Naive thymus-derived CD8-positive, alpha-beta T cell (primary cell): ENCODE measurements at regions not wholly inside any gene's neighbourhood (a gene's known extent, or its start where the extent isn't known, plus 50 kb on each side); places are given as distances from the start of the nearest gene placed in this dataset.
A peak's percentile ranks its signal among the peaks of the same experiment; 100 is the strongest.

Source experiments
- ATAC-seq, 2 donors: fragments of 150-1000 bp; cut with Tn5 transposase in 1 of 2; sonication (Bioruptor Pico), chemical (Tn5 transposase) in 1 of 2; 1 replicate in 1 of 2; 2 replicates in 1 of 2; pipeline ENCODE4 v1.10.0; 2021; ENCODE audit warnings: mild to moderate bottlenecking in 2 of 2, moderate library complexity in 2 of 2
- POLR2A ChIA-PET: fragments of 350-600 bp; sonication (Branson Sonifier 250); formaldehyde crosslinking; loops from one replicate; lab custom pipeline; 2021; ENCODE audit warnings: antibody characterized with exemption; lab: Charles Lee
- DNase-seq, 10 donors: peaks; one replicate each; pipeline versions ENCODE4 v3.0.0 to v3.0.0-alpha.2; 2020 to 2022
- H3K27ac Mint-ChIP-seq, 10 donors: one replicate each; pipeline ENCODE4 v1.8.0; 2020 to 2022; ENCODE audit warnings: mild to moderate bottlenecking in 10 of 10, mixed read lengths in 10 of 10, moderate library complexity in 4 of 10, inconsistent platforms in 1 of 10
- H3K27me3 Mint-ChIP-seq, 5 donors: one replicate each; pipeline ENCODE4 v1.8.0; 2021 to 2022; ENCODE audit warnings: mixed read lengths in 5 of 5
- H3K36me3 Mint-ChIP-seq, 3 donors: one replicate each; pipeline ENCODE4 v1.8.0; 2020 to 2022; ENCODE audit warnings: mixed read lengths in 3 of 3, mild to moderate bottlenecking in 2 of 3, inconsistent platforms in 1 of 3
- H3K4me1 Mint-ChIP-seq, 4 donors: one replicate each; pipeline ENCODE4 v1.8.0; 2021 to 2022; ENCODE audit warnings: mixed read lengths in 4 of 4
- H3K4me3 Mint-ChIP-seq, 10 donors: one replicate each; pipeline ENCODE4 v1.8.0; 2020 to 2022; ENCODE audit warnings: mild to moderate bottlenecking in 10 of 10, mixed read lengths in 10 of 10, moderate library complexity in 6 of 10, inconsistent platforms in 1 of 10
- H3K9me3 Mint-ChIP-seq, 9 donors: one replicate each; pipeline ENCODE4 v1.8.0; 2020 to 2022; ENCODE audit warnings: mixed read lengths in 9 of 9, mild to moderate bottlenecking in 3 of 9, inconsistent platforms in 1 of 9, moderate library complexity in 1 of 9

GRCh38 chr2:16021611-16022363 lies 81.4 kb downstream of the MYCN start:
- Mint-ChIP-seq H3K27me3 (peaks cover 0 to 10% (median 7%) of the 10 kb centered on the region in 5 donors), H3K4me1 (peaks cover 0 to 4% (median 0%) of the 10 kb centered on the region in 4 donors), H3K9me3 (no peaks in the 10 kb centered on the region), H3K36me3 (no peaks in the 10 kb centered on the region), H3K4me3 (no peak overlapping the region), H3K27ac (no peak overlapping the region)
- DNase-seq (no peak), ATAC-seq (no peak)
- POLR2A ChIA-PET = no interaction called here

- POLR2A ChIA-PET = no interaction called here
- Mint-ChIP-seq H3K27me3 (peaks cover 2 to 16% (median 9%) of the 10 kb centered on the region in 5 donors), H3K4me3 (no peak overlapping the region), H3K9me3 (no peaks in the 10 kb centered on the region), H3K4me1 (peaks cover 0 to 4% (median 0%) of the 10 kb centered on the region in 4 donors), H3K27ac (no peak overlapping the region), H3K36me3 (no peaks in the 10 kb centered on the region)
- DNase-seq (no peak), ATAC-seq (no peak)
These were observed 80.1 kb downstream of the MYCN start for GRCh38 chr2:16020389-16021008.

GRCh38 chr2:16019617-16020351 lies 79.4 kb downstream of the MYCN start:
- ATAC-seq = no peak
- Mint-ChIP-seq H3K4me3 (no peak overlapping the region), H3K4me1 (peaks cover 0 to 2% (median 0%) of the 10 kb centered on the region in 4 donors), H3K27ac (no peak overlapping the region), H3K9me3 (peaks cover 0 to 4% (median 0%) of the 10 kb centered on the region in 9 donors), H3K36me3 (no peaks in the 10 kb centered on the region), H3K27me3 (peaks cover 6 to 22% (median 9%) of the 10 kb centered on the region in 5 donors)
- POLR2A ChIA-PET = no interaction called here
- DNase-seq = no peak

- Mint-ChIP-seq H3K4me3 (no peak overlapping the region), H3K4me1 (peaks cover 0 to 5% (median under 1%) of the 10 kb centered on the region in 4 donors), H3K27ac (no peak overlapping the region), H3K27me3 (peaks cover 9 to 29% (median 14%) of the 10 kb centered on the region in 5 donors), H3K36me3 (no peaks in the 10 kb centered on the region), H3K9me3 (peaks cover 0 to 4% (median 0%) of the 10 kb centered on the region in 9 donors)
- POLR2A ChIA-PET = no interaction called here
- DNase-seq (no peak), ATAC-seq (no peak)
These were observed 78.7 kb downstream of the MYCN start for GRCh38 chr2:16019060-16019480.

- H3K27ac Mint-ChIP-seq = no peak overlapping the region
- peaks cover 0 to 3% (median 1%) of the 10 kb centered on the region in 3 donors for H3K36me3 Mint-ChIP-seq
- peaks cover 9 to 35% (median 17%) of the 10 kb centered on the region in 5 donors for H3K27me3 Mint-ChIP-seq
- no peak for ATAC-seq
- no peak for DNase-seq
- peaks cover 0 to 4% (median 0%) of the 10 kb centered on the region in 9 donors for H3K9me3 Mint-ChIP-seq
- H3K4me1 Mint-ChIP-seq = peaks cover 3 to 7% (median 5%) of the 10 kb centered on the region in 4 donors
- POLR2A ChIA-PET = no interaction called here
- no peak overlapping the region for H3K4me3 Mint-ChIP-seq
These were observed 78.1 kb downstream of the MYCN start for GRCh38 chr2:16018277-16019059.

GRCh38 chr2:16016282-16016681 lies 75.9 kb downstream of the MYCN start:
- H3K9me3 Mint-ChIP-seq = peaks cover 0 to 4% (median 0%) of the 10 kb centered on the region in 9 donors
- peaks cover 9 to 53% (median 19%) of the 10 kb centered on the region in 5 donors for H3K27me3 Mint-ChIP-seq
- no peak for DNase-seq
- no peak overlapping the region for H3K4me3 Mint-ChIP-seq
- H3K27ac Mint-ChIP-seq = no peak overlapping the region
- no peak for ATAC-seq
- peaks cover 0 to 5% (median 4%) of the 10 kb centered on the region in 3 donors for H3K36me3 Mint-ChIP-seq
- peaks cover 5 to 10% (median 9%) of the 10 kb centered on the region in 4 donors for H3K4me1 Mint-ChIP-seq
- POLR2A ChIA-PET = no interaction called here

- POLR2A ChIA-PET = no interaction called here
- H3K4me1 Mint-ChIP-seq = peaks cover 5 to 10% (median 9%) of the 10 kb centered on the region in 4 donors
- peaks cover 0 to 4% (median 0%) of the 10 kb centered on the region in 9 donors for H3K9me3 Mint-ChIP-seq
These were observed 75.5 kb downstream of the MYCN start for GRCh38 chr2:16015903-16016265.

GRCh38 chr2:16015210-16015902 lies 75.0 kb downstream of the MYCN start:
- Mint-ChIP-seq H3K4me1 (peaks cover 5 to 10% (median 9%) of the 10 kb centered on the region in 4 donors), H3K27me3 (peaks cover 5 to 49% (median 18%) of the 10 kb centered on the region in 5 donors), H3K9me3 (peaks cover 0 to 4% (median 0%) of the 10 kb centered on the region in 9 donors), H3K36me3 (peaks cover 0 to 5% (median 4%) of the 10 kb centered on the region in 3 donors), H3K27ac (no peak overlapping the region), H3K4me3 (no peak overlapping the region)
- DNase-seq (no peak), ATAC-seq (no peak)
- POLR2A ChIA-PET = no interaction called here

More at GRCh38 chr2:16015903-16016265, 75.5 kb downstream of the MYCN start:
- ATAC-seq = no peak
- no peak for DNase-seq
- Mint-ChIP-seq H3K27ac (no peak overlapping the region), H3K4me3 (no peak overlapping the region), H3K27me3 (peaks cover 9 to 49% (median 19%) of the 10 kb centered on the region in 5 donors), H3K36me3 (peaks cover 0 to 5% (median 4%) of the 10 kb centered on the region in 3 donors)

GRCh38 chr2:16014802-16015201 lies 74.5 kb downstream of the MYCN start:
- DNase-seq (no peak), ATAC-seq (no peak)
- Mint-ChIP-seq H3K4me3 (peak overlapping the region in 1 of 10 donors; percentile 17), H3K27me3 (peaks cover 0 to 47% (median 17%) of the 10 kb centered on the region in 5 donors), H3K9me3 (peaks cover 0 to 4% (median 0%) of the 10 kb centered on the region in 9 donors), H3K36me3 (peaks cover 0 to 5% (median 4%) of the 10 kb centered on the region in 3 donors), H3K4me1 (peaks cover 5 to 9% (median 8%) of the 10 kb centered on the region in 4 donors), H3K27ac (no peak overlapping the region)
- POLR2A ChIA-PET = no interaction called here

GRCh38 chr2:16014041-16014787 lies 73.9 kb downstream of the MYCN start:
- peaks cover 0 to 5% (median 4%) of the 10 kb centered on the region in 3 donors for H3K36me3 Mint-ChIP-seq
- POLR2A ChIA-PET = no interaction called here
- no peak for ATAC-seq
- H3K9me3 Mint-ChIP-seq = peaks cover 0 to 4% (median 0%) of the 10 kb centered on the region in 9 donors
- H3K4me3 Mint-ChIP-seq = peak overlapping the region in 7 of 10 donors; percentile 9 to 83 (median 30)
- no peak for DNase-seq
- no peak overlapping the region for H3K27ac Mint-ChIP-seq
- H3K4me1 Mint-ChIP-seq = peaks cover 5 to 9% (median 8%) of the 10 kb centered on the region in 4 donors
- peaks cover 0 to 47% (median 17%) of the 10 kb centered on the region in 5 donors for H3K27me3 Mint-ChIP-seq

- Mint-ChIP-seq H3K4me1 (peaks cover 5 to 9% (median 8%) of the 10 kb centered on the region in 4 donors), H3K4me3 (peak overlapping the region in 9 of 10 donors; percentile 1 to 83 (median 49)), H3K36me3 (peaks cover 0 to 5% (median 4%) of the 10 kb centered on the region in 3 donors), H3K27ac (no peak overlapping the region), H3K27me3 (peaks cover 0 to 47% (median 17%) of the 10 kb centered on the region in 5 donors), H3K9me3 (peaks cover 0 to 4% (median 0%) of the 10 kb centered on the region in 9 donors)
- ATAC-seq (no peak), DNase-seq (no peak)
- POLR2A ChIA-PET = no interaction called here
These were observed 73.1 kb downstream of the MYCN start for GRCh38 chr2:16013359-16013911.
